ENCODE measurements at regions not wholly inside any gene's neighbourhood (a gene's known extent, or its start where the extent isn't known, plus 50 kb on each side); places are given as distances from the start of the nearest gene placed in this dataset.
"Not testable (repeated sequence)": the region's sequence is repeated elsewhere in the genome, so short reads cannot be mapped to it uniquely, and the experiment has no call there.

DNA sequence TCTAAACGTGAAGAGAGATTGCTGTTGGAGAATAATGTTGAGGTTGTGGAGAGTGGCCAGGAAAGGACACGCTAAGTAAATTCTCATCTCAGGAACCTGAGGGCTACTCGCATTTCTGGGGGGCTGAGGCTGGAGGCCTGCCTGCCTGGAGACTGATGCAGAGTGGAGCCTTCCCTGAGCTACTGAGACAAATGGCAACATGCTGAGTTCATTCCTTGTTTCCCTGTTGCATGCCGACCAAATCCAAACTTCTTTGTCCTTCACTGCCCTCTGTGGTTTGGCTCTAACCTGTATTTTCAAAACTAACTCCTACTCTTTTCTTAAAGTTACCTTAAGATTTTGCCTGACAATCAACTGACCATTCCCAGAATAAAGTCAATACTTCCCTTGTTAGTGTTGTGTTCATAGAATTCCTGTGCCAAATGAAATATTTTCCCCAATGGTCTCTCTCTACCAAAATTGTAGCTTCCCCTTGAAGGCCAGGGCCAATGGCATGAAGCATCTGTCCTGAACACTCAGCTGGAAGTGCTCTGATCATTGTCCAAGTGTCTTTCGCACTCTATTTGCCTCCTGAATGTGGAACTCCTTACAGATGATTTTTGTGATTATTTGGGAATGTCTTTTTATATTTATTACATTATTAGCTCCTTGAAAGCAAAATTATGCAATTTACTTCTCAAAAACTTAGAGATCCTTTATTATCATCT, 1085.6 kb downstream of the SOCS6 start:
- Histone ChIP-seq H3K27me3 (ENCODE audit: control insufficient read depth, insufficient read depth, low read length) (no peaks in the 10 kb centered on the region), H3K36me3 (ENCODE audit: control insufficient read depth, insufficient read depth, low read length) (no peaks in the 10 kb centered on the region), H3K9ac (ENCODE audit: low read depth, low read length) (no peak overlapping the region), H3K9me3 (ENCODE audit: control insufficient read depth, insufficient read depth, low read length) (no peaks in the 10 kb centered on the region), H3K4me1 (ENCODE audit: control insufficient read depth, insufficient read depth, low read length) (no peaks in the 10 kb centered on the region), H3K4me3 (ENCODE audit: low read depth, low read length) (no peak overlapping the region)

DNA sequence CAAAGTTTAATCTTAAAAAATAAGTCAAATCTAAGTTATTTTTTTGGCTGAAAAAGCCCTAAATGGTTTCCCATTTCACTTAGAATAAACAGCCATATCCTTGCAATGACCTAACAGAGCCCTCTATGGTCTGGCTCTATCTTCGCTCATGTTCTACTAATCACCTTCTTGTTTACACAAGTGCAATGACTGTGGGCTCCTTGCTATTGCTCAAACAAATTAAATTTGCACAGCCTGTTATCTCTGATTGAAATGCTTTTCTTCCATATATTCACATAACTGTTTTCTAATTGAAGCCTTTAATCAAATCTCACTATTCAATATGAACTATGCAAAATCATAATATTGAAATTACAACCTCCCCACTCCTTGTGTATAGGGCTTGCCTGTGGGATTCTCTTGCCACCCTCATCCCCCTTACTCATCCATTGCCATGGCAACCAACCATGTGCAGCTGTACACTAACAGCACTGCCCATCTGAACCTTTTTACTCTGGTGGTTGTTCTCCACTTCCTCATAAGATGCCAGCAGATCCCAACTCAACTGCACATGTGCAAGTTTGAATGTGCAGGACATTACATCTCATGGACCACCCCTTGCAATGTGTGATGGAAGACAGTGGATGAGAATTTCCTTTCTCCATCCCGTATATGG, 1083.2 kb downstream of the SOCS6 start:
- H3K9ac ChIP-seq (ENCODE audit: low read depth, low read length), result no peak overlapping the region
- no peaks in the 10 kb centered on the region for H3K27me3 ChIP-seq (ENCODE audit: control insufficient read depth, insufficient read depth, low read length)
- H3K4me3 ChIP-seq (ENCODE audit: low read depth, low read length), result no peak overlapping the region
- no peaks in the 10 kb centered on the region for H3K4me1 ChIP-seq (ENCODE audit: control insufficient read depth, insufficient read depth, low read length)
- no peaks in the 10 kb centered on the region for H3K36me3 ChIP-seq (ENCODE audit: control insufficient read depth, insufficient read depth, low read length)
- no peaks in the 10 kb centered on the region for H3K9me3 ChIP-seq (ENCODE audit: control insufficient read depth, insufficient read depth, low read length)

DNA sequence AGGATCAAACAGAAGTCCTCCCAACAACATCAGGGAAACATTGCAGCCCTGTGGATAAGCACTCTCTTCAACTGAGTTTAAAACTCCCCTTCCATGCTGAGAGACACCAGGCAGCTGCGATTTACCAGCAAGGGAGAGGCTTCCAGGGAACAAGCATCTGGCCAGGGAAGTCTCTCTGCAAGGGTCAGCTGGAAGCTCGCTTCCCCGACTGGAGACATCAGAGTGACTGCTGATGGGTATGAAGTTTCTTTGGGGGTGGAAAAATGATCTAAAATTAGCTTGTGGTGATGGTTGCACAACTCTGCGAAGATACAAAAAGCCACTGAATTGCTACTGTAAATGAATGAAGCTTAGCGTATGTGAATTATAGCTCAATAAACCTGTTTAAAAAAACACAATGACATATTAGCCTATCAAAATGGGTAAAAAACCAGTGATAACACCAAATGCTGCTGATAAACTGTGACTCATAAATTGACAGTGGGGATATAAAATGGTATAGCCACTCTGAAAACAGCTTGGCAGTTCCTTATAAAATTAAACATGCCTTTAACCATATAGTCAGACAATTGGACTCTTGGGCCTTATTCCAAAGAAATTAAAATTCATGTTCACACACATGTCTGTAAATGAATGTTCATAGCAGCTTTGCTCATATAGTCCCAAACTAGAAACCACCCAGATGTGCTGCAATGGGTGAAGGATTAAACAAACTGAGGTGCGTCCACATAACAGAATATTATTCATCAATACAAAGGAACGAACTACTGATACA, 1082.0 kb downstream of the SOCS6 start:
- Histone ChIP-seq H3K27me3 (ENCODE audit: control insufficient read depth, insufficient read depth, low read length) (no peaks in the 10 kb centered on the region), H3K9me3 (ENCODE audit: control insufficient read depth, insufficient read depth, low read length) (no peaks in the 10 kb centered on the region), H3K4me1 (ENCODE audit: control insufficient read depth, insufficient read depth, low read length) (no peaks in the 10 kb centered on the region), H3K36me3 (ENCODE audit: control insufficient read depth, insufficient read depth, low read length) (no peaks in the 10 kb centered on the region), H3K9ac (ENCODE audit: low read depth, low read length) (no peak overlapping the region), H3K4me3 (ENCODE audit: low read depth, low read length) (no peak overlapping the region)

DNA sequence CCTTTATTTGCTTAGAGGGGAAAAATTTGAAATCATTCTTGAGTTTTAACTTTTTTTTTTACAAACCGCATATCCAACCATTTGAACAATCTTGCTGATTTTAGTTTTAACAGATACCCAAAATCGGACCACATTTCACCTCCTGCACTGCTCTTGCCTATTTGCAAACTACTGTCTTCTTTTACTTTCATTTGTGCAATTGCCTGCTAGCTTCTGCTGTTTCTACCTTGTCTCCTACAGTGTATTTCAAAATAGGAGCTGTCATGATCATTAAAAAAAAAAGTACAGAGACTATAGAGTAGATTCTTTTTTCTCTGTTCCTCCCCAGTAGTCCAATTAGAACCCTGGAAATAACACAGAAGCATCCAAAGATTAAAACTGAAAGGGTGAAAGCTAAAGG, 1081.2 kb downstream of the SOCS6 start:
- Histone ChIP-seq H3K9ac (ENCODE audit: low read depth, low read length) (no peak overlapping the region), H3K4me1 (ENCODE audit: control insufficient read depth, insufficient read depth, low read length) (no peaks in the 10 kb centered on the region), H3K9me3 (ENCODE audit: control insufficient read depth, insufficient read depth, low read length) (no peaks in the 10 kb centered on the region), H3K27me3 (ENCODE audit: control insufficient read depth, insufficient read depth, low read length) (no peaks in the 10 kb centered on the region), H3K4me3 (ENCODE audit: low read depth, low read length) (no peak overlapping the region), H3K36me3 (ENCODE audit: control insufficient read depth, insufficient read depth, low read length) (no peaks in the 10 kb centered on the region)

DNA sequence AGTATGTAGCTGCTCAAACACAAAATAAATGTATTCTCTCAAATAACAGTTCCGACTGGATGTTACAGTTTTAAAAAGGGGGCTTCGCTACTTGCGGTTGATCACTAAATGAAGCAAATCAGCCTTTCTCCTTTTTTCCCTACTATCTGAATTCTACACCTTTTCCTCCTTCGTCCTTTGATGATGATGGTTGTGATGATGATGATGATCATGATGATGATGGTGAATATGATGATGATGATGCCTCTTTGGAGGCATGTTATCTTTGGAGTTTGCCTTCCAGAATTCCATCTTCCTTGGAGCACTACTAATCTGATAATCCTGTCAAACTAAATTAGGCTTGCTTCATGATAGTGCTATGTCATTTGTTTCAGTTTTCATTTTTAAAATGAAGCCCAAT, 1073.3 kb downstream of the SOCS6 start:
- H3K9ac ChIP-seq (ENCODE audit: low read depth, low read length), result no peak overlapping the region
- no peaks in the 10 kb centered on the region for H3K9me3 ChIP-seq (ENCODE audit: control insufficient read depth, insufficient read depth, low read length)

DNA sequence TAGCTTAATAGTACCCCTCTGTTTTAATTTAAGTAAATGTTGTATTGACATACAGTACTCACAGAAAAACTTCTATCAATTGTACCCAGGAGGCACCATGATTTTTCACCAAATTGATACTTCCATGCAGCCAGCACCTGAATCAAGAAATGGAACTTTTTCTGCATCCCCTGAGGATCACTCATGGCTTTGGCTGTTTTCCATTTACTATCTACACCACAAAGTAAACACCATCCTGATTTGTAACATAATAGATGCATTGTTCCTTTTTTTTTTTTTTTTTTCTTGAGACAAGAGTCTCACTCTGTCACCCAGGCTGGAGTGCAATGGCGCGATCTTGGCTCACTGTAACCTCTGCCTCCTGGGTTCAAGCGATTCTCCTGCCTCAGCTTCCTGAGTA, 1066.8 kb downstream of the SOCS6 start:
- H3K36me3 ChIP-seq (ENCODE audit: control insufficient read depth, insufficient read depth, low read length); H3K9me3 ChIP-seq (ENCODE audit: control insufficient read depth, insufficient read depth, low read length); H3K9ac ChIP-seq (ENCODE audit: low read depth, low read length); H3K4me3 ChIP-seq (ENCODE audit: low read depth, low read length); H3K27me3 ChIP-seq (ENCODE audit: control insufficient read depth, insufficient read depth, low read length); H3K4me1 ChIP-seq (ENCODE audit: control insufficient read depth, insufficient read depth, low read length): not testable (repeated sequence)

More for the DNA sequence above, 1073.3 kb downstream of the SOCS6 start:
- no peak overlapping the region for H3K4me3 ChIP-seq (ENCODE audit: low read depth, low read length)
- H3K36me3 ChIP-seq (ENCODE audit: control insufficient read depth, insufficient read depth, low read length), result no peaks in the 10 kb centered on the region
- no peaks in the 10 kb centered on the region for H3K27me3 ChIP-seq (ENCODE audit: control insufficient read depth, insufficient read depth, low read length)
- no peaks in the 10 kb centered on the region for H3K4me1 ChIP-seq (ENCODE audit: control insufficient read depth, insufficient read depth, low read length)

DNA sequence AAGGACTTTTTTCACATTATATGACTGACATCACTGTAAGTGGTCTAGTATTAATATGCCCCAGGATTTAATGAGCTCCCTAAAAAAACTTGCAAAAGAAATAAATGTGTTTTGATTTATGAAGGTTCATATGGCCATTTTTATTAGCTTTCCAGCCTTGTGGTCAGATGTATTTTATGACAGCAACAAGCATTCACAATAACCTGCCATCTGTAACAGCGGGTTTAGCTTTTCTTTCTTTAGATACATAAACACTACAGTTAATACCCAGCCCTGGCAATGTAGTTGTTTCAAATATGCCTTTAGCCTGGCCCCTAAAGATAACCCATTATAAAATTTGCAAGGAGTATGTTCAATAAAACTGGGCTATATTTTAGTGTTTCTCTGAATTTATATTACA, 1063.8 kb downstream of the SOCS6 start:
- Histone ChIP-seq H3K9ac (ENCODE audit: low read depth, low read length) (no peak overlapping the region), H3K4me1 (ENCODE audit: control insufficient read depth, insufficient read depth, low read length) (no peaks in the 10 kb centered on the region), H3K36me3 (ENCODE audit: control insufficient read depth, insufficient read depth, low read length) (no peaks in the 10 kb centered on the region), H3K4me3 (ENCODE audit: low read depth, low read length) (no peak overlapping the region), H3K9me3 (ENCODE audit: control insufficient read depth, insufficient read depth, low read length) (no peaks in the 10 kb centered on the region), H3K27me3 (ENCODE audit: control insufficient read depth, insufficient read depth, low read length) (no peaks in the 10 kb centered on the region)

- Histone ChIP-seq H3K27me3 (ENCODE audit: control insufficient read depth, insufficient read depth, low read length) (no peaks in the 10 kb centered on the region), H3K9ac (ENCODE audit: low read depth, low read length) (no peak overlapping the region), H3K4me1 (ENCODE audit: control insufficient read depth, insufficient read depth, low read length) (no peaks in the 10 kb centered on the region), H3K36me3 (ENCODE audit: control insufficient read depth, insufficient read depth, low read length) (no peaks in the 10 kb centered on the region), H3K4me3 (ENCODE audit: low read depth, low read length) (no peak overlapping the region), H3K9me3 (ENCODE audit: control insufficient read depth, insufficient read depth, low read length) (no peaks in the 10 kb centered on the region)
These were observed 1047.8 kb downstream of the SOCS6 start for GRCh38 chr18:71336576-71337210.

DNA sequence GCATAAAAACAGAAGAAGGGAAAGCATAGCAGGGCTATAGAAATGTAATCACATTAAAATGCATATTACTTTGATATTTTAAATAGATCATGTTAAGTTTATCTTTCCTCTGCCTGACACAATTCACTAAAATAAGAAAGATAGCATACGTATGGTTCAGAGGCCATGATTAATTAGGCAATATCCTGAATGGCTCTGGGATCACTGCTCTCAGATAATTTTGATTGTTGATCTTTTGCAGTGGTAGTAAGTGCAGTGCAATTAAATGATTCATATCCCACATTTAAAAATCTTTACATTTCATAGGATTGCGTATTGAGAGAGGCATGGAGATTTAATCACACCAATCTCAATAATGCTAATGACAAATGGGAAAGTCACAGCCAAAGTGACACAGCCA, 1040.7 kb downstream of the SOCS6 start:
- no peaks in the 10 kb centered on the region for H3K9me3 ChIP-seq (ENCODE audit: control insufficient read depth, insufficient read depth, low read length)
- H3K4me1 ChIP-seq (ENCODE audit: control insufficient read depth, insufficient read depth, low read length), result peaks cover 3% of the 10 kb centered on the region
- H3K9ac ChIP-seq (ENCODE audit: low read depth, low read length), result no peak overlapping the region
- no peaks in the 10 kb centered on the region for H3K27me3 ChIP-seq (ENCODE audit: control insufficient read depth, insufficient read depth, low read length)
- H3K36me3 ChIP-seq (ENCODE audit: control insufficient read depth, insufficient read depth, low read length), result no peaks in the 10 kb centered on the region
- H3K4me3 ChIP-seq (ENCODE audit: low read depth, low read length), result no peak overlapping the region

- H3K4me1 ChIP-seq (ENCODE audit: control insufficient read depth, insufficient read depth, low read length), result peaks cover 3% of the 10 kb centered on the region
- no peaks in the 10 kb centered on the region for H3K27me3 ChIP-seq (ENCODE audit: control insufficient read depth, insufficient read depth, low read length)
- H3K36me3 ChIP-seq (ENCODE audit: control insufficient read depth, insufficient read depth, low read length), result no peaks in the 10 kb centered on the region
- H3K9ac ChIP-seq (ENCODE audit: low read depth, low read length), result no peak overlapping the region
- no peaks in the 10 kb centered on the region for H3K9me3 ChIP-seq (ENCODE audit: control insufficient read depth, insufficient read depth, low read length)
- no peak overlapping the region for H3K4me3 ChIP-seq (ENCODE audit: low read depth, low read length)
These were observed 1040.3 kb downstream of the SOCS6 start for GRCh38 chr18:71329114-71329513.

- Histone ChIP-seq H3K4me3 (ENCODE audit: low read depth, low read length) (no peak overlapping the region), H3K9me3 (ENCODE audit: control insufficient read depth, insufficient read depth, low read length) (no peaks in the 10 kb centered on the region), H3K9ac (ENCODE audit: low read depth, low read length) (no peak overlapping the region), H3K27me3 (ENCODE audit: control insufficient read depth, insufficient read depth, low read length) (peaks cover 4% of the 10 kb centered on the region), H3K36me3 (ENCODE audit: control insufficient read depth, insufficient read depth, low read length) (no peaks in the 10 kb centered on the region), H3K4me1 (ENCODE audit: control insufficient read depth, insufficient read depth, low read length) (peaks cover 3% of the 10 kb centered on the region)
These were observed 1039.0 kb downstream of the SOCS6 start for GRCh38 chr18:71327850-71328249.
